OCI-LY7 (cell line): ENCODE measurements at regions not wholly inside any gene's neighbourhood (a gene's known extent, or its start where the extent isn't known, plus 50 kb on each side); places are given as distances from the start of the nearest gene placed in this dataset.

Source experiments
- CTCF ChIP-seq: fragments of 200-600 bp; sonication (generic); conservative IDR thresholded peaks from 2 replicates; pipeline ENCODE4 v1.5.1; 2014; ENCODE audit warnings: mild to moderate bottlenecking, antibody characterized with exemption, low read length, moderate library complexity, mixed read lengths
- EZH2phosphoT487 ChIP-seq: fragments of 200-600 bp; sonication (generic); IDR thresholded peaks from 2 replicates; pipeline ENCODE4 v1.6.1; 2018; ENCODE audit warnings: low read depth, borderline replicate concordance, mild to moderate bottlenecking, mixed run types, antibody characterized with exemption, low read length, moderate library complexity, mixed read lengths

DNA sequence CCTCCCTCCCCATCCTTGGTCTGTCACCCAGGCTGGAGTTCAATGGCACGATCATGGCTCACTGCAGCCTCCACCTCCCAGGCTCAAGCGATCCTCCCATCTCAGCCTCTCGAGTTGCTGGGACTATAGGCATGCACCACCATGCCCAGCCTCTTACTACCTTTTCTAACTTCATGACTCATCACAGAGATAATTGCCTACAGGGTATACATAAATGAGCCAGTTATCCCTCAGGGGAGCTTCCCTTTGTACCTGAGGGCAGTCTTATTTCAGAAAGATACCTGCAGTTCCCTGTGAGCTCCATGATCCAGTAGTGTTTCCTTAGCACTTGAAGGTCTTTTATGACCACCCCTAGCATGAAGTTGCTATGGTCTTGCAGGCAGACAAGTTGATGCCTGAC lies 94.2 kb upstream of the DNAJC1 start:
- TF ChIP-seq CTCF: no peak
- TF ChIP-seq EZH2phosphoT487: no peak
